DMS153 (cell line): ENCODE measurements at regions not wholly inside any gene's neighbourhood (a gene's known extent, or its start where the extent isn't known, plus 50 kb on each side); places are given as distances from the start of the nearest gene placed in this dataset.
A peak's percentile ranks its signal among the peaks of the same experiment; 100 is the strongest.
"Not testable (repeated sequence)": the region's sequence is repeated elsewhere in the genome, so short reads cannot be mapped to it uniquely, and the experiment has no call there.

Experiments
- DNase-seq: peaks from one replicate; lab custom pipeline; 2025; lab: John Stamatoyannopoulos, UW

DNA sequence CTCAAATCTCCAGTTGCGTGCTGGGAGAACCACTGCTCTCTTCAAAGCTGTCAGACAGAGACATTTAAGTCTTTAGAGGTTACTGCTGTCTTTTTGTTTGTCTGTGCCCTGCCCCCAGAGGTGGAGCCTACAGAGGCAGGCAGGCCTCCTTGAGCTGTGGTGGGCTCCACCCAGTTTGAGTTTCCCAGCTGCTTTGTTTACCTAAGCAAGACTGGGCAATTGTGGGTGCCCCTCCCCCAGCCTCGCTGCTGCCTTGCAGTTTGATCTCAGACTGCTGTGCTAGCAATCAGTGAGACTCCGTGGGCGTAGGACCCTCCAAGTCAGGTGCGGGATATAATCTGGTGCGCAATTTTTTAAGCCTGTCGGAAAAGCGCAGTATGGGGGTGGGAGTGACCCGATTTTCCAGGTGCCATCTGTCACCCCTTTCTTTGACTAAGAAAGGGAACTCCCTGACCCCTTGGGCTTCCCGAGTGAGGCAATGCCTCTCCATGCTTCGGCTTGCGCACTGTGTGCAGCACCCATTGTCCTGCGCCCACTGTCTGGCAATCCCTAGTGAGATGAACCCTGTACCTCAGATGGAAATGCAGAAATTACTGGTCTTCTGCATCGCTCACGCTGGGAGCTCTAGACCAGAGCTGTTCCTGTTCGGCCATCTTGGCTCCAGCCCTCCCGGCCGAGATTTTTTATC lies 414.8 kb upstream of the SYNCRIP start:
- peak; percentile 49 for DNase-seq

DNA sequence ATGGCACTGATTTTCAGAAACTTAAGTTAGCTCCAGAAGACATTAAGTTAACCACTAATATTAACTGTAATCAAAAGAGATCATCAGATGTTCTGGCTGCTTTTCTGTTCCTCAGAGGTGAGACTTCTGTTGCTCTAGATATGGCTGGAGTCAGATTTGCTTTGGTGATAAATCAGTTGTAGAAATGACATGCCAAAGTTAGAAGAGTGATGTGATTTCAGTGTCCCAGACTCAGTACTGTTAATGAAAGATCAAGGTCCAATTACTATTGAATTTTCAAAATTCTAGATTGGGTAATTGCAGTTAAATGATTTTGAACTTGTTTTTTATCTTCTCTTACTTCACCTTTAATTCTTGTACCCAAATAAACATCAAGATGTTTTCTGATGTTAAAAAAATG lies 402.4 kb upstream of the SYNCRIP start:
- DNase-seq, result no peak

- DNase-seq, result no peak
Measured at GRCh38 chr6:86042214-86042613, 399.5 kb upstream of the SYNCRIP start.

DNA sequence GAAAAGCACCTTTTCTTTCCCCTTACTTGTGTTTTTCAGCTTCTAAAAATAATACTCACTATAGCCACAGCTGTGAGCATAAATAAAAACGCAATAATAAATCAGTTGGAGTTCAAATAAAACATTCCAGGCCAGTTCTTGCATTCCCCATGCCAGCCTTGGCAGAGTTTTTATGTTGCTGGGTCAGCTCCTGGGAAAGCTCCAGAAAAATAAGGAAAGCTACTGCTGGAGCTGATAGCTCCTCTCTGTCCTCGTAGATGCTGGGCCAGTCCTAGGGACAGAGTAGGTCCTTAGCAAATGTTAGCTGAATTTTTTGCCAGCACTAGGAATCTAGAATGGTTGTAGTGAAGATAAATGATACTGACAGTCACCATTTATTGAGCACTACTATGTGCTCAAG lies 389.0 kb upstream of the SYNCRIP start:
- no peak for DNase-seq

DNA sequence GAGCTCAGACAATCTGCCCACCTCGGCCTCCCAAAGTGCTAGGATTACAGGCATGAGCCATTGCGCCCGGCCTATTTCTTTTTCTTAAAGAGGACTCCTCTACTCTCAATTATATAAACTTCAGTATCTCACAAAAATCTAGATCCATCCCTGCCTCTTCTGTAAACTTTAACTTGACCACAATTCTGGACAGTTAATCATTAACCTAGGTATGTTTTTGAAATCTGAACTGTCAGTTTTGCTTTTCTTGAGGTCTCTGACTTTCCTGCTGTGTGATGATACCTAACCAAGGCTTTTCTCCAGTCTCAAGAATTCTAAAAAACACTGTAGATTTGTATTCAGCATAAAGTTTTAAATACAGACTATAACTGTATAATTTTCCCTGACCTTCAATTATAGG lies 388.2 kb upstream of the SYNCRIP start:
- DNase-seq, result no peak

DNA sequence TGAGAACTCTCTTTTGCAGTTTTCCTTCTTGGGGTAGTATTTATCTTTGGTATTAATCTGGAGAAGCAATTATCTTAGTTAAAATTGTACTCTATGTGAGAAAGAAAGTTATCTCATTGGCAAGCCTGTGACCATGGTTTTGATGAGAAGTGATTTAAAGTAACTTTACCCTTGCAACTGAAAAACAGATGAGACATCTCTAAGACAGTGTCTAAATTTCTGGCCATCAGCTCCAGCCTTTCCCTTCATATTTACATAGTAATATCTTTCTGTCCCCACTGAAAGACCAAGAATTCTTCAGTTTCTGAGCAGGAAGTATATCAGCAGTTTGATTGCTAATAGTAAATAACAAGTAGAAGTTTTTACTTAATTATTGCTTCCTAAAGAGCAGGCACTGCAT lies 386.1 kb upstream of the SYNCRIP start:
- DNase-seq, result no peak

GRCh38 chr6:86026890-86027289 lies 384.2 kb upstream of the SYNCRIP start:
- DNase-seq, result not testable (repeated sequence)

- DNase-seq, result no peak
Measured at GRCh38 chr6:86017236-86017635, 374.6 kb upstream of the SYNCRIP start.

- DNase-seq, result no peak
Measured at GRCh38 chr6:86016567-86016966, 373.9 kb upstream of the SYNCRIP start.

- no peak for DNase-seq
Measured at GRCh38 chr6:86016077-86016476, 373.4 kb upstream of the SYNCRIP start.

DNA sequence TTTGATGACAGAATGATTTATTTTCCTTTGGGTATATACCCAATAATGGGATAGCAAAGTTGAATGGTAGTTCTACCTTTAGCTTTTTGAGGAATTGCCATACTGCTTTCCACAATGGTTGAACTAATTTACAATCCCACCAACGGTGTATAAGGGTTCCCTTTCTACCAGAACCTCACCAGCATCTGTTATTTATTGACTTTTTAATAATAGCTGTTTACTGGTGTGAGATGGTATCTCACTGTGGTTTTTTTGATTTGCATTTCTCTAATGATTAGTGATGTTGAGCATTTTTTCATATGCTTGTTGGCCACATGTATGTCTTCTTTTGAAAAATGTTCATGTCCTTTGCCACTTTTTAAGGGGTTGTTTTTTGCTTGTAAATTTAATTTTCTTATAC lies 370.3 kb upstream of the SYNCRIP start:
- DNase-seq, result not testable (repeated sequence)

DNA sequence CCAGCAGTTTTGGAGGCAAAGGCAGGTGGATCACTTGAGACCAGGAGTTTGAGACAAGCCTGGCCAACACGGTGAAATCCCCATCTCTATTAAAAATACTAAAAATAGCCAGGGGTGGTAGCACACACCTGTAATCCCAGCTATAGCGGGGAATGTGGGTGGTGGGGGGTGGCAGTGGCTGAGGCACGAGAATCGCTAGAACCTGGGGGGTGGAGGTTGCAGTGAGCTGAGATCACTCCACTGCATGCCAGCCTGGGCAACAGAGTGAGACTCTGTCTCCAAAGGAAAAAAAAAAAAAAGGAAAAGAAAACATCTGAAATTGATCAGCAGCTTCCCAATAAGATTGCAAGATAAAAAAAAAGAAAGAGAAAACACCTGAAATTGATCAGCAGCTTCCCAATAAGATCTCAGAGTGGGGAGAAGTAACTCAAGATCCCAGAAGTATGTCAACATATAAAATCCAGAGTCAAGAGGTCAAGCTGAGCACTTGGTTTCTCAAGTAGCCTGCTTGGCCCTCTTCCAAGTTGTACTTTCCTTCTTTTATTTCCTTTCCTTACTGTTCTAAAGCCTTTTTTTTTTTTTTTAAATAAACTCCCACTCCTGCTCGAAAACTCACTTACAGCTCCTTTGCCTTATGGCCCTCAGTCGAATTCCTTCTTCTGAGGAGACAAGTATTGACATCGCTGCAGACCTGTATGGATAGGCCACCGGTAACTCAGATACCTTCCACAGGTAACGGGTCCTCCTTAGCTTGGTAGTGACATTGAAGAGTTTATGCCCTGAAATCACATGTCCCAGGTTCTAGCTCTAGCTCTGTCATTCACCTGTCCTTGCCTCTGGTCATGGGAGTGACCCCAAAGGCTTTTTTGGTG lies 368.5 kb upstream of the SYNCRIP start:
- no peak for DNase-seq

- no peak for DNase-seq
Measured at GRCh38 chr6:85997206-85997605, 354.5 kb upstream of the SYNCRIP start.

DNA sequence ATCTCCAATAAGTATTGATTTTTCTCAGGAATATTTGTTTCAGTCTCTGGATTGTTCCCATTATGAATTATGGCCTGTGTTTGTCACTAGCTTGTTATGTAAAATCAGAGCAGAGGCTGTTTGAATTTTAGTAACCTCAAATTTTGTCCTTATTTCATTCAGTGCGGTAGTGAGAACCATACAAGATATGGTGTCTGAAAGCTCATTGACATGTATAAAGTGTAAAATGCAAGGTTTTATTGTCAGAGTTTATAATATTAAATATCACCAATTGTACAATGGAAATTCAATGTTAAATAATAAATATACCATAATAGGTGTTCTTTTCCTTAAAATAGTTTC lies 353.3 kb upstream of the SYNCRIP start:
- no peak for DNase-seq

DNA sequence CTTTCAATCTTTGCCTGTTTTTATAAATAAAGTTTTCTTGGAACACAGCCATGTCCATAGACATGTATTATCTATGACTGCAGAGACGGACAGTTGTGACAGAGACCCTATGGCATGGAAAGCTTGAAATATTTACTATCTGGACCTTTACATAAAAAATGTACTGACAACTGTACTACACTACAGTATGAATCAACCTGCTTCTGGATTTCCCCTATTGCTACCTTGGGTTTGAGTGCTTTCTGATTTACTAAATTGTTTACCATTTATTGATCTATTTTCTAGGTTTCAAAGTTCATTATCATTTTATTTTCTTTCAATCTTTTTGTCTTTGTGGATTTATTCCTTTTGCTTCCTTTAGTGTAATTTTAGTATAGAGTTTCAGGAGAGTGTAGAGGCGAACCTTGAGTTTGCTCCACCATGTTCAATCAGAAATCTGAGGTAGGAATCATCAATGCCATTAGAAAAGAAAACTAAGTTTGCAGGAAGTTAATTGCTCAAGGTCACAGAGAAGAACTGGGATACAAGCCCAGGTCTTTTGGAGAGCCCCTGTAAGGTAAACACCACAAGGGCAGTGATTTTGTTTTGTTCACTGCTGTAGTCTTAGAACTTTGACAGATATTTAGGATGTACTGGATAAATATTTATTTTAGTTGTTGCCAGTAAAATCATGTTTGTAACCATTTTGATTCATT lies 352.8 kb upstream of the SYNCRIP start:
- DNase-seq, result no peak

- no peak for DNase-seq
Measured at GRCh38 chr6:85986681-85987080, 344.0 kb upstream of the SYNCRIP start.

DNA sequence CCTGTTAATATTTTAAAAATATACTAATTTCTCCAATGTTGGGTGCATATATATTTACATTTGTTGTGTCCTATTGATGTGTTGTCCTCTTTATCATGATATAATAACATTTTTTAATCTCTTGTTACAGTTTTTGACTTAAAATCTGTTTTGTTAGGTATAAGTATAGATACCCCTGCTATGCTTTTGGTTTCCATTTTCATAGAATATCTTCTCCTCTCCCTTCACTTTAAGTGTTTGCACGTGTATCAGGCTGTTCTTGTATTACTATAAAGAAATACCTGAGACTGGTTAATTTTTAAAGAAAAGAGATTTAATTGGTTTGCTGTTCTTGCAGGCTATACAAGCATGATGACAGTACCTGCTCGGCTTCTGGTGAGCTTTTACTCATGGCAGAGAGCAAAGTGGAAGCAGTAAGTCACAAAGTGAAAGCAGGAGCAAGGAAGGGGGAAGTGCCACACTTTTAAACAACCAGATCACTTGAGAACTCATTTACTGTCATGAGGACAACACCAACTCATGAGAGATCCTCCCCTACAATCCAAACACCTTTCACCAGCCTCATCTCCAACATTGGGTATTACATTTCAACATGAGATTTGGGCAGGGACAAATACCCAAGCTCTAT lies 340.5 kb upstream of the SYNCRIP start:
- DNase-seq, result no peak

GRCh38 chr6:85977661-85978060 lies 335.0 kb upstream of the SYNCRIP start:
- no peak for DNase-seq

DNA sequence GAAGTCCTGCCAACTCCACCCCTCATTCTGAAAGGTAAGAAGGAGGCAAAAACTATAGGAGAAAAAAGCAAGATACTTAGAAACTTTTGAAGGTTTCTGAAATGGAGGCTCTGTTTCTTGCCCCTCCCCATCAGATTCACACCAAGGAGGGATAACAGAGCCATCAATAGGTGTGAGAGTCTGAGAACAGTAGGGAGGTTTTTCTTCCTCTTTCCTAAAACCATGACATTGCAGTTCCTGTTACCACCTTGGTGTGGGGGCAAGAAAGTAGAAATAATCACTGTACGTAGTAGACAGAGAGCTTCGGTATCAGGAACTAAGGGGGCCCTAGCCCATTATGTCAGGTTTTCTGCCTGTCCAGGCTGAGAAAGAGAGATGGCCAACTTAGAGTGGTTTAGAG lies 333.3 kb upstream of the SYNCRIP start:
- no peak for DNase-seq

DNA sequence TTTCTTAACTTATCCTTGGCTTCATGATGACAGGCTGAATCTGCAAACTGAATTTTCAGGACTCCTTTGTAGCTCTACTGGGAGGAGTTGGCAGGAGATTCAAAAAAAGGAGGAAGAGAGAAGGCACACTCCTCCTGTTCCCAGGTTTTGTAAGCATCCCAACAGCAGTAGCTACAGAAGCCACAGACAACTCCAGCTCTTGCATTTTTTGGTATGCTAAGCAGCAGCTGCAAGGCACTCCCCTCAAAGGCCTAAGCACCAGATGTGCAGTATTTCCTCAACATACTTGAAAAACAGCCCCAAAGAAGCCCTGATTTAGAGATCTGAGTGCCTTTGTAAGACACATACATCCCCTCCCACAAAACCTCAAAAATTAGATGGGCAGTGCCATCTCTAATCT lies 328.6 kb upstream of the SYNCRIP start:
- DNase-seq, result no peak

- no peak for DNase-seq
Measured at GRCh38 chr6:85966828-85967227, 324.1 kb upstream of the SYNCRIP start.

- DNase-seq, result no peak
Measured at GRCh38 chr6:85961746-85962145, 319.1 kb upstream of the SYNCRIP start.

DNA sequence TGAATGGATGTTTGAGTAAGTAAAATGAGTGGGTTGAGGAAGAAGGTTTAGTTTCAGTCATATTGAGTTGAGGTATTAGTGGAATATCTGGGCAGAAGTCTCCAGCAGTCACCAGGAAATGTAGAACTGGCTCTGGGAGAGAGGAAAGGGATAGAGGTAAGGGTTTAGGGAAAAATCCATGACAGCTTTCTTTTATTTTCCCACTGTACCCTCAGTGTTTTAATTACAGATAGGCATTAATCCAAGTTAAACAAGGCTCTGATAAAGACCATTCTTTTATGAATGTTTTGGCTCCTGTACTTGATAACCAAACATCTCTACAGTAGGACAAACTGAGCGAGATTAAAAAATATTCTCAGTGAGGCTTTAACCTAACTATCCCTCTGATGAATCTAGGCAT lies 318.4 kb upstream of the SYNCRIP start:
- DNase-seq, result no peak
